AG09309 (cell line): ENCODE measurements at regions not wholly inside any gene's neighbourhood (a gene's known extent, or its start where the extent isn't known, plus 50 kb on each side); places are given as distances from the start of the nearest gene placed in this dataset.

ENCODE experiments used
- DNase-seq: peaks from one replicate; pipeline ENCODE4 v3.0.0-alpha.2; 2010; ENCODE audit warnings: low read depth
- H3K4me3 ChIP-seq: 2 replicates; pipeline ENCODE4 v1.5.1; 2011; ENCODE audit warnings: mild to moderate bottlenecking, low read depth, low read length, moderate library complexity; ENCODE audit not compliant: control insufficient read depth
- CTCF ChIP-seq: IDR thresholded peaks from 2 replicates; pipeline ENCODE4 v1.5.1; 2011; ENCODE audit warnings: mild to moderate bottlenecking, low read depth, low read length, inconsistent platforms; ENCODE audit not compliant: insufficient read depth, control insufficient read depth; ENCODE audit errors: missing control alignments

DNA sequence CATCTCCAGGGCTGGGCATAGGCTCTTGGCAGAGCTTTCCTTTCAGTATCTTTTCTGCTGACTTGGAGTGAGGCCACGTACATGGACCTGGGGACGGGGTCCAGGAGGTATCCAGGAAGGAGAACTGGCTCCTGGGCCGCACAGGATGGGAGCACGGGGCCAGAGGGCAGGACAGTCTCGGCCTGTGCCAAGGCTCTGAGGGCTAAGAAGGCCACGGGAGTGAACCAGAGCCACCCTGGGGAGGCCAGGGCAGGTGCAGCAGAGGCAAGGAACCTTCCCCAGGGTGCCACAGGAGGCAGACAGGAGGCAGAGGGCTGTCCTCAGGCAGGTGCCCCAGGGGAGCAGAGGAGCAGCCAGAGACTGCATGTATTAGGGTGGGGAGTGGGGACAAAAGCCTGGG is 50.3 kb downstream of the PLXNA1 start:
- no peak for TF ChIP-seq CTCF
- DNase-seq = no peak
- H3K4me3 ChIP-seq = no peak overlapping the region

DNA sequence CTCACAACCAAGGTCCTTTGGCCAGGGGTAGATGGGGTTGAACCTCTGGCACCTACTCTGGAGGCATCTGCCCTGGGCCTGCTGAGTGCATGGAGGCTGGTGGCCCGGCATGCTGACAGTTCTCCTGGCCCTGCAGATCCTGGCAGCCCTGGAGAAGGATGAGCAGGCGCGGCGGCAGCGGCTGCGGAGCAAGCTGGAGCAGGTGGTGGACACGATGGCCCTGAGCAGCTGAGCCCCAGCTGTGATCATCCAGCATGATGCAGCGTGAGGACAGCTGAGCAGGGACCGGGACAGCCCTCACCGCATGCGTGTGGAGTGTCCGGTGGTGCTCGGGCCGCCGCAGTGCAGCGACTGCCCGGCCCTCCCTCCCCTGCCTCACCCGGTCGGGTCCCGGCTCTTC is 50.9 kb downstream of the PLXNA1 start:
- no peak overlapping the region for H3K4me3 ChIP-seq
- no peak for DNase-seq
- no peak for TF ChIP-seq CTCF

DNA sequence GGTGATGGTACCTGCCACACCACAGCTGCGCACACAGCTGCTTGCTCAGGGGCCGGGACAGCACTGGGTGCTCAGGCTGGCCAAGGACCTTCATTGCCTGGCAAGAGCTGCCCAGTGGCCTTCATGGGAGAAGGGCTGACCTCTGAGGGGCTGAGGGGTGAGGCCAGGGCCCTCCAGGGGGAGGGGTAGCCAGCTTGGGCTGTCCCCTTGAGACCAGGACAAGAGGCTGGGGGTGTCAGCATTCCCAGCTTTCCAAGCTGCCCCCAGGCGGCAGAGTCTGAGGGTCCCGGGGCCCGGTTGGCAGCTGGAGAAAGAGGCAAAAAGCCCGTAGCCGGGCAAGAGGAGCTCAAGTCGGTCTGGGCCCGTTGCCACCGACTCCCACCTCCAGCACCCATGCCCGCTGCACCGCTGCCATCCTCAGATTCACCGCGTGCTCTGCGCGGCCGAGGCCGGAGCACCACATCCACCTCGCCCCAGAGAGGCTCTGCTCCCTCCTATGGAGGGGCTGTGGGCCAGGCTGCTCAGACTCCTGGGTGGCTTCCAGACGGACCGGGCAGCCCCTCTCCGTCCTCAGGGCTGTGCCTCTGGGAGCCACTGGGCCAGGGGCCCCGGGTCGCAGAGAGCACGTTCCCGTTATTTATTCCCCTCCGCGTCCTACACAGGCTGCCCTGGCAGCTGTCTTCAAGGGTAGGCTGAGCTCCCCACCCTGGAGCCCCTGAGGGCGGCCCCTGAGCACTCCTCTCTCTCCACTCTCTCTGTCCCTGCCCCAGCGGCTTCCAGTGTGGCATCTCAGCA is 51.5 kb downstream of the PLXNA1 start:
- no peak overlapping the region for H3K4me3 ChIP-seq
- DNase-seq = no peak
- TF ChIP-seq CTCF = no peak

GRCh38 chr3:127034990-127035652 is 52.2 kb downstream of the PLXNA1 start:
- TF ChIP-seq CTCF = no peak
- no peak for DNase-seq
- H3K4me3 ChIP-seq = no peak overlapping the region

DNA sequence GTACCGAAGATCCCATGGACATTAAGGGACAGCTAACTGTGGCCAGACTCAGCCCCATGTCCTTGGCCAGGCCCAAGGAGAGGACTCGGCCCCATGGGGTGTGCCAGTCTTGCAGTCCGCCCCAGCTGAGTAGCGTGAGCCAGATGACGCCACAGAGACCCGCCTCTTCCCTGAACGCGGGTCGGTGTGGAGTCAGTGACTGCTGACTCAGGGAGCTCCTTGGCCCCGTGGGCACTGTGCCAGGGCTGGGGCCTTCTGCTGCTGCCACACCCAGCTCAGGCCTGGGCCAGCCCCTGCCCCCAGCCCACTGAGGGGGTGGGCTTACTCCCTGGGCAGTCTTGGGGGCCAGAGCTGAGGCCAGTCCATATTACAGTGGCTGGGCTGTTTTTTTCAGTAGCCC is 52.8 kb downstream of the PLXNA1 start:
- peak; percentile 8 for DNase-seq
- no peak overlapping the region for H3K4me3 ChIP-seq
- no peak for TF ChIP-seq CTCF

- TF ChIP-seq CTCF = no peak
- no peak overlapping the region for H3K4me3 ChIP-seq
- no peak for DNase-seq
Observed at GRCh38 chr3:127036209-127037020, 53.5 kb downstream of the PLXNA1 start.
